A549 (cell line): ENCODE measurements at regions not wholly inside any gene's neighbourhood (a gene's known extent, or its start where the extent isn't known, plus 50 kb on each side); places are given as distances from the start of the nearest gene placed in this dataset.

Experiments used
- ATAC-seq, 2 experiments: fragments of 200-7000 bp in 1 of 2; fragments of >200 bp in 1 of 2; cut with Nextera tagmentation in 1 of 2; cut with Tn5 transposase in 1 of 2; 3 replicates each; pipeline versions ENCODE4 v1.8.0 to v1.9.1; 2018 to 2020; ENCODE audit warnings: mild to moderate bottlenecking in 1 of 2, moderate library complexity in 1 of 2
- CTCF ChIA-PET: fragments of 300-600 bp; sonication (Branson Sonifier 250); formaldehyde crosslinking; extraction: SDS; loops from one replicate; lab custom pipeline; 2021; ENCODE audit warnings: antibody characterized with exemption, inconsistent platforms; lab: Yijun Ruan, JAX
- POLR2A ChIA-PET: fragments of 350-600 bp; formaldehyde crosslinking; extraction: SDS; loops from one replicate; lab custom pipeline; 2021; ENCODE audit warnings: antibody characterized with exemption, inconsistent platforms; lab: Yijun Ruan, JAX
- DNase-seq, 2 experiments: peaks; one replicate each; pipeline versions ENCODE4 v3.0.0 to v3.0.0-alpha.2; 2011 to 2016; ENCODE audit warnings: low read depth in 1 of 2, low spot score in 1 of 2
- FAIRE-seq: peaks from 2 replicates; lab custom pipeline; 2011; peaks lifted over from hg19 to GRCh38; lab: Jason Lieb, UNC
- H3K27ac ChIP-seq, 2 experiments: fragments of >200 bp; sonication (Bioruptor Twin); formaldehyde crosslinking; 3 replicates each; pipeline ENCODE4 v1.5.1; 2016 to 2017
- H3K4me1 ChIP-seq: fragments of >200 bp; sonication (Bioruptor Twin); formaldehyde crosslinking; 3 replicates; pipeline ENCODE4 v1.6.1; 2016
- H3K4me2 ChIP-seq: fragments of >200 bp; sonication (Bioruptor Twin); formaldehyde crosslinking; 3 replicates; pipeline ENCODE4 v1.6.1; 2016
- H3K4me3 ChIP-seq: fragments of >200 bp; sonication (Bioruptor Twin); formaldehyde crosslinking; 3 replicates; pipeline ENCODE4 v1.5.1; 2016
- H3K9me3 ChIP-seq: fragments of >200 bp; sonication (Bioruptor Twin); formaldehyde crosslinking; 3 replicates; pipeline ENCODE4 v1.6.1; 2016
- ATOH8 ChIP-seq: fragments of 250-450 bp; sonication (Bioruptor Pico); IDR thresholded peaks from 2 replicates; pipeline ENCODE4 v1.5.0; 2020; ENCODE audit warnings: low read depth, mild to moderate bottlenecking, moderate library complexity
- EHF ChIP-seq: fragments of 250-450 bp; sonication (Bioruptor Pico); IDR thresholded peaks from 2 replicates; pipeline ENCODE4 v1.5.0; 2020; ENCODE audit warnings: mild to moderate bottlenecking
- EHMT2 ChIP-seq: fragments of 200-600 bp; sonication (generic); IDR thresholded peaks from 2 replicates; pipeline ENCODE4 v1.6.1; 2016; ENCODE audit warnings: antibody characterized with exemption, low read depth, mild to moderate bottlenecking, moderate library complexity
- EP300 ChIP-seq, 2 experiments: fragments of >200 bp; sonication (Bioruptor Twin); formaldehyde crosslinking; IDR thresholded peaks; 2 replicates in 1 of 2; 3 replicates in 1 of 2; pipeline ENCODE4 v1.6.1; 2016 to 2017
- ESRRA ChIP-seq: fragments of 150-350 bp; IDR thresholded peaks from 2 replicates; pipeline ENCODE4 v1.6.1; 2014; ENCODE audit warnings: mild to moderate bottlenecking, low read length, borderline replicate concordance
- HES2 ChIP-seq: fragments of >200 bp; sonication (Bioruptor Twin); formaldehyde crosslinking; IDR thresholded peaks from 2 replicates; pipeline ENCODE4 v1.6.1; 2016
- HEYL ChIP-seq: fragments of 250-450 bp; sonication (Bioruptor Pico); IDR thresholded peaks from 2 replicates; pipeline ENCODE4 v1.8.0; 2021; ENCODE audit warnings: mild to moderate bottlenecking, moderate library complexity
- JUN ChIP-seq, 2 experiments: fragments of >200 bp; sonication (Bioruptor Twin); formaldehyde crosslinking; IDR thresholded peaks; 2 replicates in 1 of 2; 3 replicates in 1 of 2; pipeline ENCODE4 v1.6.1; 2016 to 2017
- KDM1A ChIP-seq: fragments of 200-600 bp; sonication (generic); IDR thresholded peaks from 2 replicates; pipeline ENCODE4 v1.6.1; 2016; ENCODE audit warnings: low read depth, mild to moderate bottlenecking
- NR3C1 ChIP-seq: fragments of >200 bp; sonication (Bioruptor Twin); formaldehyde crosslinking; IDR thresholded peaks from 3 replicates; pipeline ENCODE4 v1.6.1; 2017
- PHF8 ChIP-seq: fragments of 200-600 bp; sonication (generic); IDR thresholded peaks from 2 replicates; pipeline ENCODE4 v1.6.1; 2016; ENCODE audit warnings: low read depth, mild to moderate bottlenecking, antibody characterized with exemption, moderate library complexity, borderline replicate concordance
- RARB ChIP-seq: fragments of 250-450 bp; sonication (Bioruptor Pico); IDR thresholded peaks from 2 replicates; pipeline ENCODE4 v1.8.0; 2021; ENCODE audit warnings: mild to moderate bottlenecking, moderate library complexity
- RNF2 ChIP-seq: fragments of 200-600 bp; sonication (generic); IDR thresholded peaks from 2 replicates; pipeline ENCODE4 v1.6.1; 2016; ENCODE audit warnings: low read depth, mild to moderate bottlenecking, antibody characterized with exemption, moderate library complexity, borderline replicate concordance
- SREBF2 ChIP-seq: fragments of 450-650 bp; IDR thresholded peaks from 2 replicates; pipeline ENCODE4 v1.6.1; 2014; ENCODE audit warnings: mild to moderate bottlenecking, moderate library complexity
- ZC3H11A ChIP-seq: fragments of 450-650 bp; IDR thresholded peaks from 2 replicates; pipeline ENCODE4 v1.6.1; 2014; ENCODE audit warnings: antibody characterized with exemption, mild to moderate bottlenecking
- ZFP36 ChIP-seq: fragments of 450-650 bp; IDR thresholded peaks from 2 replicates; pipeline ENCODE4 v1.6.1; 2014; ENCODE audit warnings: borderline replicate concordance; ENCODE audit not compliant: partially characterized antibody
- WGBS: methylation state at CpG from one replicate; pipeline ENCODE4 v1.1.6; 2017; ENCODE audit errors: missing lambda C conversion rate; 5-methylcytosine and 5-hydroxymethylcytosine counted together
- TF ChIP-seq, protein P1 (sequence below): fragments of >200 bp; sonication (Bioruptor Twin); formaldehyde crosslinking; IDR thresholded peaks from 3 replicates; pipeline ENCODE4 v1.6.1; 2016
- TF ChIP-seq, protein P2 (sequence below): fragments of 250-450 bp; sonication (Bioruptor Pico); IDR thresholded peaks from 2 replicates; pipeline ENCODE4 v1.5.0; 2021; ENCODE audit warnings: mild to moderate bottlenecking, moderate library complexity, borderline replicate concordance
- TF ChIP-seq, protein P3 (sequence below): fragments of 200-600 bp; sonication (generic); IDR thresholded peaks from 2 replicates; pipeline ENCODE4 v1.6.1; 2016; ENCODE audit warnings: antibody characterized with exemption, mild to moderate bottlenecking, moderate library complexity
- TF ChIP-seq, protein P4 (sequence below): IDR thresholded peaks from 2 replicates; pipeline ENCODE4 v1.6.1; 2012

GRCh38 chr12:11540615-11541310, 108.7 kb upstream of the ETV6 start (continued):
- TF ChIP-seq HES2 (no peak), ZC3H11A (no peak)
- TF ChIP-seq, protein P1, sequence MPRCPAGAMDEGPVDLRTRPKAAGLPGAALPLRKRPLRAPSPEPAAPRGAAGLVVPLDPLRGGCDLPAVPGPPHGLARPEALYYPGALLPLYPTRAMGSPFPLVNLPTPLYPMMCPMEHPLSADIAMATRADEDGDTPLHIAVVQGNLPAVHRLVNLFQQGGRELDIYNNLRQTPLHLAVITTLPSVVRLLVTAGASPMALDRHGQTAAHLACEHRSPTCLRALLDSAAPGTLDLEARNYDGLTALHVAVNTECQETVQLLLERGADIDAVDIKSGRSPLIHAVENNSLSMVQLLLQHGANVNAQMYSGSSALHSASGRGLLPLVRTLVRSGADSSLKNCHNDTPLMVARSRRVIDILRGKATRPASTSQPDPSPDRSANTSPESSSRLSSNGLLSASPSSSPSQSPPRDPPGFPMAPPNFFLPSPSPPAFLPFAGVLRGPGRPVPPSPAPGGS = no peak
- TF ChIP-seq, protein P2, sequence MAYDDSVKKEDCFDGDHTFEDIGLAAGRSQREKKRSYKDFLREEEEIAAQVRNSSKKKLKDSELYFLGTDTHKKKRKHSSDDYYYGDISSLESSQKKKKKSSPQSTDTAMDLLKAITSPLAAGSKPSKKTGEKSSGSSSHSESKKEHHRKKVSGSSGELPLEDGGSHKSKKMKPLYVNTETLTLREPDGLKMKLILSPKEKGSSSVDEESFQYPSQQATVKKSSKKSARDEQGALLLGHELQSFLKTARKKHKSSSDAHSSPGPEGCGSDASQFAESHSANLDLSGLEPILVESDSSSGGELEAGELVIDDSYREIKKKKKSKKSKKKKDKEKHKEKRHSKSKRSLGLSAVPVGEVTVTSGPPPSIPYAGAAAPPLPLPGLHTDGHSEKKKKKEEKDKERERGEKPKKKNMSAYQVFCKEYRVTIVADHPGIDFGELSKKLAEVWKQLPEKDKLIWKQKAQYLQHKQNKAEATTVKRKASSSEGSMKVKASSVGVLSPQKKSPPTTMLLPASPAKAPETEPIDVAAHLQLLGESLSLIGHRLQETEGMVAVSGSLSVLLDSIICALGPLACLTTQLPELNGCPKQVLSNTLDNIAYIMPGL = no peak

- Histone ChIP-seq H3K9me3 (no peaks in the 10 kb centered on the region), H3K4me2 (no peak overlapping the region), H3K27ac (no peak overlapping the region), H3K4me3 (no peak overlapping the region), H3K4me1 (no peaks in the 10 kb centered on the region)
- no peak for FAIRE-seq
- ChIA-PET CTCF (interaction anchor here (1.1 kb wide), 1 partner anchor 9 kb away, joined by 3 read pairs; no protein-coding TSS in a partner anchor), POLR2A (no interaction called here)
- no peak for TF ChIP-seq ZC3H11A
- no peak for TF ChIP-seq HES2
- no peak for TF ChIP-seq EHMT2
- TF ChIP-seq, protein P3, sequence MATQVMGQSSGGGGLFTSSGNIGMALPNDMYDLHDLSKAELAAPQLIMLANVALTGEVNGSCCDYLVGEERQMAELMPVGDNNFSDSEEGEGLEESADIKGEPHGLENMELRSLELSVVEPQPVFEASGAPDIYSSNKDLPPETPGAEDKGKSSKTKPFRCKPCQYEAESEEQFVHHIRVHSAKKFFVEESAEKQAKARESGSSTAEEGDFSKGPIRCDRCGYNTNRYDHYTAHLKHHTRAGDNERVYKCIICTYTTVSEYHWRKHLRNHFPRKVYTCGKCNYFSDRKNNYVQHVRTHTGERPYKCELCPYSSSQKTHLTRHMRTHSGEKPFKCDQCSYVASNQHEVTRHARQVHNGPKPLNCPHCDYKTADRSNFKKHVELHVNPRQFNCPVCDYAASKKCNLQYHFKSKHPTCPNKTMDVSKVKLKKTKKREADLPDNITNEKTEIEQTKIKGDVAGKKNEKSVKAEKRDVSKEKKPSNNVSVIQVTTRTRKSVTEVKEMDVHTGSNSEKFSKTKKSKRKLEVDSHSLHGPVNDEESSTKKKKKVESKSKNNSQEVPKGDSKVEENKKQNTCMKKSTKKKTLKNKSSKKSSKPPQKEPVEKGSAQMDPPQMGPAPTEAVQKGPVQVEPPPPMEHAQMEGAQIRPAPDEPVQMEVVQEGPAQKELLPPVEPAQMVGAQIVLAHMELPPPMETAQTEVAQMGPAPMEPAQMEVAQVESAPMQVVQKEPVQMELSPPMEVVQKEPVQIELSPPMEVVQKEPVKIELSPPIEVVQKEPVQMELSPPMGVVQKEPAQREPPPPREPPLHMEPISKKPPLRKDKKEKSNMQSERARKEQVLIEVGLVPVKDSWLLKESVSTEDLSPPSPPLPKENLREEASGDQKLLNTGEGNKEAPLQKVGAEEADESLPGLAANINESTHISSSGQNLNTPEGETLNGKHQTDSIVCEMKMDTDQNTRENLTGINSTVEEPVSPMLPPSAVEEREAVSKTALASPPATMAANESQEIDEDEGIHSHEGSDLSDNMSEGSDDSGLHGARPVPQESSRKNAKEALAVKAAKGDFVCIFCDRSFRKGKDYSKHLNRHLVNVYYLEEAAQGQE = peak; percentile 49; the same call in 1 of the 2 replicates
- TF ChIP-seq, protein P4, sequence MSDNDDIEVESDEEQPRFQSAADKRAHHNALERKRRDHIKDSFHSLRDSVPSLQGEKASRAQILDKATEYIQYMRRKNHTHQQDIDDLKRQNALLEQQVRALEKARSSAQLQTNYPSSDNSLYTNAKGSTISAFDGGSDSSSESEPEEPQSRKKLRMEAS = no peak
- no peak for ATAC-seq
- no peak for DNase-seq
- WGBS = 58% methylated on average over 3 of the region's 3 CpGs
Observed at GRCh38 chr12:11542599-11542998, 106.9 kb upstream of the ETV6 start.

DNA sequence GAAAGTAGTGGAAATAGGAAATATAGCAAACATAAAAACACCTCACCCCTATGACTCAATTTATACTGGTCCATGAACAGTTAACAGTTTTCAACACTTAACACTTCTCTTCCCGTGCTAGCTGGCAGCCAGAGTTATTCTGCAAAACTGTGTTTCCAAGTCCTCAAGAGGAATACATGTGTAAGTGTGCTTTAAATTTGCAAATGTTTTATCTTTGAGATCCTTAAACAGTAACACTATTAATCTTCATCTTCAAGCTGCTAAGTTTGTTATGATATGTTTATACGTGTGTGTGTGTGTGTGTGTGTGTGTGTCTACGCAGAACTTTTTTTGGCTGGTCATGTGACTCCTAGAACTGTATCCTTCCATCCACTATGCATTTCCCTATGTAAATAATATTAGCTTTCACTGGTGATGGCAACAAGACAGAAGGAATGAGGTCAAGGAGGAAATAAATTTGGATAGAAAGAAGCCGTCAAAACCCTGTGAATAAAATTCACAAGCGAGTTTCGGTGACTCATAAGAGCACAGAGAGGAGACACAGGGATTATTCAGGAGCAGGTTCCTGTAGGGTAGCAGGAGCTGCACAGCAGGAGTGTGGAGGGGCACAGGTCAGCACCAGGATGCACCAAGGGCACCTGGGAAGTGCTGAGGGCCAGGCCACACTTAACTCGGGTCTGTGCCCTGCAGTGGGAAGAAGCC, 105.9 kb upstream of the ETV6 start:
- POLR2A ChIA-PET = no interaction called here
- no peak for FAIRE-seq
- no peak for ATAC-seq
- H3K9me3 ChIP-seq = no peaks in the 10 kb centered on the region
- no peak overlapping the region for H3K27ac ChIP-seq
- no peaks in the 10 kb centered on the region for H3K4me1 ChIP-seq
- no peak overlapping the region for H3K4me2 ChIP-seq
- WGBS = 57% methylated on average over 7 of the region's 7 CpGs
- DNase-seq = no peak
- CTCF ChIA-PET = interaction anchor here (0.8 to 1.1 kb wide), 2 partner anchors 8 to 489 kb away, joined by 3 read pairs; no protein-coding TSS in a partner anchor
- no peak overlapping the region for H3K4me3 ChIP-seq
- TF ChIP-seq HEYL (CRISPR knock-in tag) = no peak
- TF ChIP-seq, protein P2 = no peak
- TF ChIP-seq ATOH8 (CRISPR knock-in tag) = no peak
- no peak for TF ChIP-seq EHF (CRISPR knock-in tag)
- TF ChIP-seq PHF8 = no peak
- no peak for TF ChIP-seq NR3C1
- TF ChIP-seq KDM1A = no peak
- TF ChIP-seq JUN (IDR thresholded peaks at IDR 0.05) = no peak
- no peak for TF ChIP-seq ZFP36
- no peak for TF ChIP-seq ESRRA
- TF ChIP-seq RNF2 = no peak
- TF ChIP-seq SREBF2 = no peak
- no peak for TF ChIP-seq RARB
- no peak for TF ChIP-seq EP300 (IDR thresholded peaks at IDR 0.05)
